ENCODE measurements at regions not wholly inside any gene's neighbourhood (a gene's known extent, or its start where the extent isn't known, plus 50 kb on each side); places are given as distances from the start of the nearest gene placed in this dataset.

- Histone ChIP-seq H3K4me1 (no peaks in the 10 kb centered on the region), H3K4me3 (ENCODE audit: low read depth, low read length) (no peak overlapping the region), H3K9me3 (no peaks in the 10 kb centered on the region), H3K36me3 (no peaks in the 10 kb centered on the region), H3K27me3 (no peaks in the 10 kb centered on the region)
- TF ChIP-seq CTCF (IDR thresholded peaks at IDR 0.05; ENCODE audit: low read depth, low read length): no peak
- DNase-seq: no peak
Observed at GRCh38 chr7:156497776-156498509, 142.6 kb upstream of the RNF32 start.

- Histone ChIP-seq H3K4me3 (ENCODE audit: low read depth, low read length) (no peak overlapping the region), H3K36me3 (no peaks in the 10 kb centered on the region), H3K4me1 (no peaks in the 10 kb centered on the region), H3K9me3 (no peaks in the 10 kb centered on the region), H3K27me3 (no peaks in the 10 kb centered on the region)
- TF ChIP-seq CTCF (IDR thresholded peaks at IDR 0.05; ENCODE audit: low read depth, low read length): no peak
- no peak for DNase-seq
Observed at GRCh38 chr7:156496865-156497264, 143.7 kb upstream of the RNF32 start.

GRCh38 chr7:156496363-156496769 is 144.2 kb upstream of the RNF32 start:
- Histone ChIP-seq H3K36me3 (no peaks in the 10 kb centered on the region), H3K27me3 (no peaks in the 10 kb centered on the region), H3K9me3 (no peaks in the 10 kb centered on the region), H3K4me1 (no peaks in the 10 kb centered on the region), H3K4me3 (ENCODE audit: low read depth, low read length) (no peak overlapping the region)
- no peak for DNase-seq
- no peak for TF ChIP-seq CTCF (IDR thresholded peaks at IDR 0.05; ENCODE audit: low read depth, low read length)

- Histone ChIP-seq H3K4me3 (ENCODE audit: low read depth, low read length) (no peak overlapping the region), H3K36me3 (no peaks in the 10 kb centered on the region), H3K9me3 (no peaks in the 10 kb centered on the region), H3K4me1 (no peaks in the 10 kb centered on the region), H3K27me3 (no peaks in the 10 kb centered on the region)
- no peak for TF ChIP-seq CTCF (IDR thresholded peaks at IDR 0.05; ENCODE audit: low read depth, low read length)
- DNase-seq: no peak
Observed at GRCh38 chr7:156494960-156495359, 145.6 kb upstream of the RNF32 start.

GRCh38 chr7:156493942-156494341 is 146.6 kb upstream of the RNF32 start:
- Histone ChIP-seq H3K4me1 (no peaks in the 10 kb centered on the region), H3K4me3 (ENCODE audit: low read depth, low read length) (no peak overlapping the region), H3K27me3 (no peaks in the 10 kb centered on the region), H3K36me3 (no peaks in the 10 kb centered on the region), H3K9me3 (no peaks in the 10 kb centered on the region)
- DNase-seq: no peak
- TF ChIP-seq CTCF (IDR thresholded peaks at IDR 0.05; ENCODE audit: low read depth, low read length): no peak

- Histone ChIP-seq H3K4me1 (no peaks in the 10 kb centered on the region), H3K36me3 (no peaks in the 10 kb centered on the region), H3K27me3 (no peaks in the 10 kb centered on the region), H3K4me3 (ENCODE audit: low read depth, low read length) (no peak overlapping the region), H3K9me3 (no peaks in the 10 kb centered on the region)
- TF ChIP-seq CTCF (IDR thresholded peaks at IDR 0.05; ENCODE audit: low read depth, low read length): no peak
- no peak for DNase-seq
Observed at GRCh38 chr7:156492170-156492569, 148.4 kb upstream of the RNF32 start.
